IPS-18a (cell line): ENCODE measurements at regions not wholly inside any gene's neighbourhood (a gene's known extent, or its start where the extent isn't known, plus 50 kb on each side); places are given as distances from the start of the nearest gene placed in this dataset.
"Not testable (repeated sequence)": the region's sequence is repeated elsewhere in the genome, so short reads cannot be mapped to it uniquely, and the experiment has no call there.

ENCODE experiments used
- H3K27ac ChIP-seq: one replicate; pipeline ENCODE4 v1.5.1; 2013; ENCODE audit warnings: low read length
- H3K27me3 ChIP-seq: one replicate; pipeline ENCODE4 v1.6.1; 2013; ENCODE audit warnings: mild to moderate bottlenecking, low read length; ENCODE audit not compliant: control insufficient read depth, insufficient read depth
- H3K36me3 ChIP-seq: one replicate; pipeline ENCODE4 v1.6.1; 2013; ENCODE audit warnings: low read depth, low read length; ENCODE audit not compliant: control insufficient read depth
- H3K4me1 ChIP-seq: one replicate; pipeline ENCODE4 v1.6.1; 2013; ENCODE audit warnings: low read depth, low read length; ENCODE audit not compliant: control insufficient read depth
- H3K4me3 ChIP-seq: one replicate; pipeline ENCODE4 v1.5.1; 2013; ENCODE audit warnings: low read length
- H3K9ac ChIP-seq: one replicate; pipeline ENCODE4 v1.6.1; 2013; ENCODE audit warnings: mild to moderate bottlenecking, low read length, moderate library complexity
- H3K9me3 ChIP-seq: one replicate; pipeline ENCODE4 v1.6.1; 2013; ENCODE audit warnings: low read depth, low read length; ENCODE audit not compliant: control insufficient read depth

DNA sequence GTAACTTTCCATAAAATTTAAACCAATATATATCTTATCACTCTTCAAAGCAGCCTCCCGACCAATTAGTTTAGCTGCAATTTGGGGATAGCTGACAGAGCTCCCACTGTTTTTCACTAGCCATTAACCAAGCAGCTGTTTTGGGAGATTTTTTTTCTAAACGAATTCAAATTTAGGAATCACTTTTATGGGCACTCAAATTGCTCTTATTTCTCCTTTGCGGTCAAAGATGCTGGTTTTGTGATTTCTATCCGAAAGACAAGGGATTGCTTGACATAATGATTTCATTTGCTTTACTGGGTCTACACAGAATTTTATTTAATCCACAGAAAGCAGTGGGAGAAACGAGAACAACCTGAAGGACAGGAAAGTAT lies 505.7 kb upstream of the IL12A start:
- Histone ChIP-seq H3K27ac (no peak overlapping the region), H3K27me3 (no peaks in the 10 kb centered on the region), H3K9me3 (no peaks in the 10 kb centered on the region), H3K4me3 (no peak overlapping the region), H3K9ac (no peak overlapping the region), H3K4me1 (peaks cover 17% of the 10 kb centered on the region), H3K36me3 (no peaks in the 10 kb centered on the region)

- Histone ChIP-seq H3K27ac (no peak overlapping the region), H3K4me3 (no peak overlapping the region), H3K4me1 (peaks cover 17% of the 10 kb centered on the region), H3K9me3 (peaks cover 6% of the 10 kb centered on the region), H3K9ac (no peak overlapping the region), H3K27me3 (no peaks in the 10 kb centered on the region), H3K36me3 (no peaks in the 10 kb centered on the region)
Measured at GRCh38 chr3:159486580-159486979, 502.1 kb upstream of the IL12A start.

DNA sequence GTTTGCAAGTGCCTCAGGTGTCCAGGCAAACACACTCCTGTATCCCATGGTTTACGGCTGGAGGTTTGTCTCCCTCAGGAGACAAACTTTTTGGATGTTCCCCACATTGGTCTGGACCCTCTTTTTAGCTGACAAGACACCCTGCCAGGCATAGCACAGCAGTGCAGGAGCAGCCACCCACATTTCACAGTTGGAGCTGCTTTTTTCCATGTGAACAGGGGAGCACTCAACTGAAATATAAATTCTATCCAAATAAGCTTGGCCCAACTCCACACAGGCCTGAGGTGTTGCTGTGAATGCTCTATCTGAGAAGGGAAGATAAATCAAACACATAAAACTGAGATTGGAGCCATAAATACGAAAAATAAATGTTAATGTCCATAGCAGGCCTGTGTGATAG lies 501.3 kb upstream of the IL12A start:
- H3K9ac ChIP-seq = no peak overlapping the region
- H3K27ac ChIP-seq = no peak overlapping the region
- H3K9me3 ChIP-seq = peaks cover 6% of the 10 kb centered on the region
- H3K4me3 ChIP-seq = no peak overlapping the region
- no peaks in the 10 kb centered on the region for H3K27me3 ChIP-seq
- no peaks in the 10 kb centered on the region for H3K36me3 ChIP-seq
- H3K4me1 ChIP-seq = peaks cover 14% of the 10 kb centered on the region

- H3K27ac ChIP-seq = no peak overlapping the region
- no peaks in the 10 kb centered on the region for H3K36me3 ChIP-seq
- H3K9ac ChIP-seq = no peak overlapping the region
- H3K4me3 ChIP-seq = no peak overlapping the region
- H3K4me1 ChIP-seq = peaks cover 3% of the 10 kb centered on the region
- H3K27me3 ChIP-seq = no peaks in the 10 kb centered on the region
- peaks cover 6% of the 10 kb centered on the region for H3K9me3 ChIP-seq
Measured at GRCh38 chr3:159488602-159489001, 500.0 kb upstream of the IL12A start.

- no peaks in the 10 kb centered on the region for H3K27me3 ChIP-seq
- no peaks in the 10 kb centered on the region for H3K36me3 ChIP-seq
- H3K27ac ChIP-seq = no peak overlapping the region
- no peaks in the 10 kb centered on the region for H3K4me1 ChIP-seq
- no peak overlapping the region for H3K9ac ChIP-seq
- no peak overlapping the region for H3K4me3 ChIP-seq
- H3K9me3 ChIP-seq = no peaks in the 10 kb centered on the region
Measured at GRCh38 chr3:159497361-159497760, 491.3 kb upstream of the IL12A start.

- Histone ChIP-seq H3K27me3 (no peaks in the 10 kb centered on the region), H3K4me1 (no peaks in the 10 kb centered on the region), H3K4me3 (no peak overlapping the region), H3K9ac (no peak overlapping the region), H3K36me3 (no peaks in the 10 kb centered on the region), H3K27ac (no peak overlapping the region), H3K9me3 (no peaks in the 10 kb centered on the region)
Measured at GRCh38 chr3:159499031-159499793, 489.4 kb upstream of the IL12A start.

DNA sequence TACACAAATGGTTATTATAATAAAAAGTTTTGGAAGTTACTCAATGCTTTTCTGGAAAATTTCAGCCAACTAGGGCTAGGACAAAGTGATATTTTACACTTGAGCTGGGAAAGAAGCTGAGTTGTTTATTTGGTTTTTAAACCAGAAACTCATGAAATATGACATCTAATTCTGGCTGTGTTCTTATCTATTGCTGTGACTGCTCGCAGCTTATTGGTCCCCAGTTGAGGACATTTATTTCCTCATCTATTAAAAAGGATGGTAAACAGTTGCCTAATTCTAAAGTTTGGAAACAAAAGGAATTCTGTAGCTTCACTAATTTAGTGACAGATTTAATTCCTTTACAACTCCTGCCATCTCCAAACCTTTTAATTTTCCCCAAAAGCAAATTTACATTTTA lies 487.6 kb upstream of the IL12A start:
- no peaks in the 10 kb centered on the region for H3K9me3 ChIP-seq
- H3K36me3 ChIP-seq = no peaks in the 10 kb centered on the region
- no peak overlapping the region for H3K27ac ChIP-seq
- H3K4me1 ChIP-seq = no peaks in the 10 kb centered on the region
- H3K9ac ChIP-seq = no peak overlapping the region
- no peaks in the 10 kb centered on the region for H3K27me3 ChIP-seq
- H3K4me3 ChIP-seq = no peak overlapping the region

GRCh38 chr3:159502986-159503385 lies 485.6 kb upstream of the IL12A start:
- H3K4me3 ChIP-seq = no peak overlapping the region
- no peaks in the 10 kb centered on the region for H3K27me3 ChIP-seq
- H3K36me3 ChIP-seq = no peaks in the 10 kb centered on the region
- no peak overlapping the region for H3K9ac ChIP-seq
- no peak overlapping the region for H3K27ac ChIP-seq
- H3K4me1 ChIP-seq = no peaks in the 10 kb centered on the region
- H3K9me3 ChIP-seq = no peaks in the 10 kb centered on the region

DNA sequence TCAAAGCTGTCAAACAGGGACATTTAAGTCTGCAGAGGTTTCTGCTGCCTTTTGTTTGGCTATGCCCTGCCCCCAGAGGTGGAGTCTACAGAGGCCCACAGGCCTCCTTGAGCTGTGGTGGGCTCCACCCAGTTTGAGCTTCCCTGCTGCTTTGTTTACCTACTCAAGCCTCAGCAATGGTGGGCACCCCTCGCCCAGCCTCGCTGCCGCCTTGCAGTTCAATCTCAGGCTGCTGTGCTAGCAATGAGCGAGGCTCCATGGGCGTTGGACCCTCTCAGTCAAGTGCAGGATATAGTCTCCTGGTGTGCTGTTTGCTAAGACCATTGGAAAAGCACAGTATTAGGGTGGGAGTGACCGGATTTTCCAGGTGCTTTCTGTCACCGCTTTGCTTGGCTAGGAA lies 477.6 kb upstream of the IL12A start:
- not testable (repeated sequence) for H3K36me3 ChIP-seq, H3K4me1 ChIP-seq, H3K9ac ChIP-seq, H3K9me3 ChIP-seq, H3K4me3 ChIP-seq, H3K27ac ChIP-seq, H3K27me3 ChIP-seq

DNA sequence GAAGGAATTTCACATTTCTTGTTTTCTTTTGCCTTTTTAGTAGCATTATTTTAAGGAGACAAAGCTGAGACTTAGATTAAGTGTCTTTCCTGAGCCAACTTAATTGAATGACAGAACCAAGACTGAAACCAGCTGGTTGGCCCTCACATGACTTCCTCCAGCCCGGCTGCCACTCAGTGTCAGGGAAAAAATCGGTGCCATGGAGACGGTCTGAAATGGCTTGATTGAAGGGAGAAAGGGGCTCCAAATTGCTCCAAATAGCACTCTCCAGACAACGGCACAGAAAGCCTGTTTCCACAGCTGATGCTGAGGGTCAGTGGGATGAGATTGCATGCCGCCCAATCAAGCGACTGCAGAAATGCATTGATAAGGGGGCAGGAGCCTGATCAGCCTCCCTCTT lies 475.2 kb upstream of the IL12A start:
- Histone ChIP-seq H3K4me3 (no peak overlapping the region), H3K9me3 (no peaks in the 10 kb centered on the region), H3K27ac (no peak overlapping the region), H3K36me3 (no peaks in the 10 kb centered on the region), H3K9ac (no peak overlapping the region), H3K27me3 (no peaks in the 10 kb centered on the region), H3K4me1 (no peaks in the 10 kb centered on the region)

DNA sequence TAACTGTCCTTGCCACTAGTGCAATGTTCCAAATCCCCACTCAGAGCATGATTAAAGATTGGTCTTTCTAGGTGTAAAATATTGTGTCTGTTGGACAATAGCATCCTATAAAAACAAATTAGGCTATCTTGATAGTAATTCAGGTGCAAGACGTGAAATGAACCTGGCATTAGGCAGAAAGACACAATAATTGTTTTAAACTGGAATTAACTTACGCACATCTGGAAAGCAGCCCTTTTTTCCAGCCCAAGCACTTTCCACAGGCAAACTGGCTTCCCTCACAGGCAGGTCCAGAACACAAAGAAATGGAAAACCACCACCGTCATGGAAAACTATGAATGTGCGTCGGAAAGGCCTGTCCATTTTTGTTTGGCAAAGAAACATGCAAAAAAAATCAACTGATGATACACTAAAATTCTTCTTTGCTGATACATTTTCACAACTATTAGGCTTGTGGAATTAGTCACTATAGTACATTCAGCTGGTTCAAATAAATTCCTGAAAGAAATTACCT lies 474.7 kb upstream of the IL12A start:
- Histone ChIP-seq H3K9me3 (no peaks in the 10 kb centered on the region), H3K27ac (no peak overlapping the region), H3K4me3 (no peak overlapping the region), H3K4me1 (no peaks in the 10 kb centered on the region), H3K36me3 (no peaks in the 10 kb centered on the region), H3K9ac (no peak overlapping the region), H3K27me3 (no peaks in the 10 kb centered on the region)

DNA sequence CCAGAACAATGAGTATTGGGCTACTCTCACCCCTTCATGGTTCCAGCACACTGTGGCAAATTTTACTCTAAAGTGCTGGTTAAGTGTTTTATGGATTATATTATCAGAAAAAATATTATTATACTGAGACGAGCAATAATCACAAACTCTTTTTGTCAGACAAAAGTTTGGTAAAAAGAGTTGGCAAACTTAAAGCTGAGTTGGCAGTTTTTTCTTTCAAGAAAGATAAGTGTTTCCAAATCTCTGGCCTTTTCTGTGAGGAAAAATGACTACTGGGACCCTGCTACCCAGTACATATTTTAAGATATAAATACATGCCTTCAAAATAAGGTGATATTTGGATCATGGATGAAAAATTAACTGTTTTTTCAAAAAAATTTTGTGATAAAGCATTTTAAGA lies 471.5 kb upstream of the IL12A start:
- Histone ChIP-seq H3K9ac (no peak overlapping the region), H3K4me3 (no peak overlapping the region), H3K4me1 (no peaks in the 10 kb centered on the region), H3K27me3 (no peaks in the 10 kb centered on the region), H3K27ac (no peak overlapping the region), H3K9me3 (no peaks in the 10 kb centered on the region), H3K36me3 (no peaks in the 10 kb centered on the region)
